ENCODE measurements at regions not wholly inside any gene's neighbourhood (a gene's known extent, or its start where the extent isn't known, plus 50 kb on each side); places are given as distances from the start of the nearest gene placed in this dataset.

DNA sequence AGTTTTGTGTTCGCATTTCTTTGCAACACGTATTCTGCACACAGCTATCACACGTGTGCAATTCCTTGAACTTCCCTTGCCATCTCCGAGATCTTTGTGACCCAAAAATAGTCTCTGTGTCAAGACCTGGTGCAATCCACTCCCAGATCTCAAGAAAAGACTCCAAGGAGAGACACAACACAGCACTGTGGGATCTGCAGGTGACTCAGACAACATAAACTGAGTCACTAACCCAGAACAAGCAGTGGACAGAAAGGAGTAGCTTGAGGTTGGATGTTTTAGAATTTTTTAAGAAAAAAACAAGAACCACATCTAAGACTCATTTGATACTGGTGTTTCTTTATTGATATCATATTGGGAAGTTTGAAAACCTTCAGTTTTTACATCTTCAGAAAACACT, 396.9 kb downstream of the AGTPBP1 start:
- H3K4me3 ChIP-seq = no peak overlapping the region
- no peak overlapping the region for H3K27ac ChIP-seq
- no peak for TF ChIP-seq POLR2AphosphoS5 (IDR thresholded peaks at IDR 0.05)
- TF ChIP-seq EP300 (IDR thresholded peaks at IDR 0.05; ENCODE audit: low read depth) = no peak
- no peak for TF ChIP-seq POLR2A (IDR thresholded peaks at IDR 0.05)
- TF ChIP-seq, protein P1, sequence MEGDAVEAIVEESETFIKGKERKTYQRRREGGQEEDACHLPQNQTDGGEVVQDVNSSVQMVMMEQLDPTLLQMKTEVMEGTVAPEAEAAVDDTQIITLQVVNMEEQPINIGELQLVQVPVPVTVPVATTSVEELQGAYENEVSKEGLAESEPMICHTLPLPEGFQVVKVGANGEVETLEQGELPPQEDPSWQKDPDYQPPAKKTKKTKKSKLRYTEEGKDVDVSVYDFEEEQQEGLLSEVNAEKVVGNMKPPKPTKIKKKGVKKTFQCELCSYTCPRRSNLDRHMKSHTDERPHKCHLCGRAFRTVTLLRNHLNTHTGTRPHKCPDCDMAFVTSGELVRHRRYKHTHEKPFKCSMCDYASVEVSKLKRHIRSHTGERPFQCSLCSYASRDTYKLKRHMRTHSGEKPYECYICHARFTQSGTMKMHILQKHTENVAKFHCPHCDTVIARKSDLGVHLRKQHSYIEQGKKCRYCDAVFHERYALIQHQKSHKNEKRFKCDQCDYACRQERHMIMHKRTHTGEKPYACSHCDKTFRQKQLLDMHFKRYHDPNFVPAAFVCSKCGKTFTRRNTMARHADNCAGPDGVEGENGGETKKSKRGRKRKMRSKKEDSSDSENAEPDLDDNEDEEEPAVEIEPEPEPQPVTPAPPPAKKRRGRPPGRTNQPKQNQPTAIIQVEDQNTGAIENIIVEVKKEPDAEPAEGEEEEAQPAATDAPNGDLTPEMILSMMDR (IDR thresholded peaks at IDR 0.05) = no peak
- intact Hi-C loops (cut with DNase I; ENCODE audit: low total_unique reads) (no loop called here), in situ Hi-C loops (cut with MboI; ENCODE audit: low pct_ligation_motif_present in 1 of 4, low pct_unique_long_range_greater_than_20kb in 1 of 4, low sequenced_read_pairs in 3 of 4) (no loop called here)
- H3K36me3 ChIP-seq = no peaks in the 10 kb centered on the region
- no peaks in the 10 kb centered on the region for H3K4me1 ChIP-seq
- no peaks in the 10 kb centered on the region for H3K9me3 ChIP-seq
- WGBS, 2 donors (ENCODE audit: low coverage in 1 of 2) = 58 to 76% methylated on average over 4 of the region's 4 CpGs
- DNase-seq = no peak
- no peaks in the 10 kb centered on the region for H3K27me3 ChIP-seq

DNA sequence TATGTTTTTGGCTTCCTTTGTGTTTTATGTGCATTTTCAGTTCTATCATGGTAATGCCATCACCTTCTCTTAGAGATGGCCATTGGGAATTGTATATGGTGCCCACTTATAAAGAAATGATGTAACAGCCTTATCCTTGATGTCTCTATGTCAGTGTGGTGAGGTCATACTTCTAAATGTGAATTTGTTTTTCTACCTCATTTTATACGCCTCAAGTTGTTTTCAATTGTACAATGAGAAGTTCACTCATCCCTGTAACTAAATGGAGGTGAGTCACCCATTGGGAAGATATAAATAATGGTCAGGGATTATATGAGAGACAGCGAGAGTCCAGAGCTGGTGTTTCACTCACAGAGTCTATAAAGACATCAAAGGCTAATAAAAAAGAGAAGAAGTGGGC, 402.4 kb downstream of the AGTPBP1 start:
- no peak overlapping the region for H3K4me3 ChIP-seq
- intact Hi-C loops (cut with DNase I; ENCODE audit: low total_unique reads) (no loop called here), in situ Hi-C loops (cut with MboI; ENCODE audit: low pct_ligation_motif_present in 1 of 4, low pct_unique_long_range_greater_than_20kb in 1 of 4, low sequenced_read_pairs in 3 of 4) (no loop called here)
- TF ChIP-seq POLR2A (IDR thresholded peaks at IDR 0.05) = no peak
- no peak for TF ChIP-seq EP300 (IDR thresholded peaks at IDR 0.05; ENCODE audit: low read depth)
- TF ChIP-seq POLR2AphosphoS5 (IDR thresholded peaks at IDR 0.05) = no peak
- TF ChIP-seq, protein P1 (IDR thresholded peaks at IDR 0.05) = no peak
- H3K27me3 ChIP-seq = no peaks in the 10 kb centered on the region
- no peaks in the 10 kb centered on the region for H3K36me3 ChIP-seq
- no peaks in the 10 kb centered on the region for H3K9me3 ChIP-seq
- 24 to 28% methylated on average over 2 of the region's 2 CpGs for WGBS, 2 donors (ENCODE audit: low coverage in 1 of 2)
- no peak for DNase-seq
- H3K27ac ChIP-seq = no peak overlapping the region
- no peaks in the 10 kb centered on the region for H3K4me1 ChIP-seq

DNA sequence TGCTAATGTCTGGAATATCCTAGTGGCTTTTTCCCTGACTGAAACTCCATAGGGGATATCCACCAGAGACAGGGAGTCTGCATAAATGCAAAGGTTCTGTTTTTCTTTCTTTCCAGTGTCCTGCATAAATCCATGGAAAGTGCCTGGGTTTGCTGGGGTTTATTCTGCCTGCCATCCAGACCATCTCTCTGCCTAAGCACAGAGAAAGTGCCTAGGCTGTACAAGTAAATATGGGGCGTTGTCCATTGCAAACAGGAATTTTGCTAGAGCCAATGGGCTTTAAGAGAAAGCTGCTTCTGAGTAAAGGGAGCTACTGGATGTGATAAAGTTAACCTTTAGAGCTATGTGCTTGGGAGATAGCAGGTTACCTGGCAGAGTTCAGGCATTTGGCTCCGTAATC, 407.5 kb downstream of the AGTPBP1 start:
- intact Hi-C loops (cut with DNase I; ENCODE audit: low total_unique reads) (no loop called here), in situ Hi-C loops (cut with MboI; ENCODE audit: low pct_ligation_motif_present in 1 of 4, low pct_unique_long_range_greater_than_20kb in 1 of 4, low sequenced_read_pairs in 3 of 4) (no loop called here)
- no peak overlapping the region for H3K27ac ChIP-seq
- H3K4me3 ChIP-seq = no peak overlapping the region
- no peaks in the 10 kb centered on the region for H3K36me3 ChIP-seq
- DNase-seq = no peak
- no peaks in the 10 kb centered on the region for H3K27me3 ChIP-seq
- TF ChIP-seq EP300 (IDR thresholded peaks at IDR 0.05; ENCODE audit: low read depth) (no peak), POLR2AphosphoS5 (IDR thresholded peaks at IDR 0.05) (no peak), POLR2A (IDR thresholded peaks at IDR 0.05) (no peak)
- TF ChIP-seq, protein P1 (IDR thresholded peaks at IDR 0.05) = no peak
- no peaks in the 10 kb centered on the region for H3K4me1 ChIP-seq
- H3K9me3 ChIP-seq = no peaks in the 10 kb centered on the region
- WGBS, 2 donors (ENCODE audit: low coverage in 1 of 2) = 41% methylated on average over 2 of the region's 2 CpGs; no CpG with 5 or more reads in 1 of the 2 donors

DNA sequence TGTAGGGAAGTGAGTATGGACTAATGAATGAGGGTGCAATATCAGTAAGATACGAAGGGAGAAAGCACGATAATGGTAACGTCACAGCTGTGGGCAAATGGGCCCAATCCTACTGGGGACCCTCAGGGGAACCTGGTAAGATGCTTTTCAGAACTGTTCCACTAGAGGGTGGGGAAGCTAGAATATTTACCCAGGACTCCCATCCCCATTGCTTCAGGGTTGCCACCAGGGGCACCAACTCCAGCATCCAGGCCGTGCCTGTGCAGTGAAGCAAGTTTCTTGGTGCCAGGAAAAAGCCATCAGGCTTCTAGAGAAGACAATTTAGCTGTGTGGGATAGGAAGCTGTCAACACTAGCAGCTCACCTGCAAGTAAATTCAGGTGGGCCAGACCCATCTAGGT, 409.3 kb downstream of the AGTPBP1 start:
- 79 to 84% methylated on average over 3 to 4 of the region's 4 CpGs for WGBS, 2 donors (ENCODE audit: low coverage in 1 of 2)
- no peaks in the 10 kb centered on the region for H3K9me3 ChIP-seq
- TF ChIP-seq EP300 (IDR thresholded peaks at IDR 0.05; ENCODE audit: low read depth) = no peak
- no peak for TF ChIP-seq POLR2A (IDR thresholded peaks at IDR 0.05)
- no peak for TF ChIP-seq POLR2AphosphoS5 (IDR thresholded peaks at IDR 0.05)
- TF ChIP-seq, protein P1 (IDR thresholded peaks at IDR 0.05) = no peak

More for the DNA sequence above, 409.3 kb downstream of the AGTPBP1 start:
- intact Hi-C loops (cut with DNase I; ENCODE audit: low total_unique reads) (no loop called here), in situ Hi-C loops (cut with MboI; ENCODE audit: low pct_ligation_motif_present in 1 of 4, low pct_unique_long_range_greater_than_20kb in 1 of 4, low sequenced_read_pairs in 3 of 4) (no loop called here)
- Histone ChIP-seq H3K4me1 (no peaks in the 10 kb centered on the region), H3K4me3 (no peak overlapping the region), H3K27me3 (no peaks in the 10 kb centered on the region), H3K36me3 (no peaks in the 10 kb centered on the region), H3K27ac (no peak overlapping the region)
- DNase-seq = no peak

Data from transverse colon (tissue), 4 donors.